NCI-H2196 (cell line): ENCODE measurements at regions not wholly inside any gene's neighbourhood (a gene's known extent, or its start where the extent isn't known, plus 50 kb on each side); places are given as distances from the start of the nearest gene placed in this dataset.

ENCODE experiments used
- DNase-seq: peaks from one replicate; lab custom pipeline; 2025; ENCODE audit not compliant: unreplicated experiment; lab: John Stamatoyannopoulos, UW

DNA sequence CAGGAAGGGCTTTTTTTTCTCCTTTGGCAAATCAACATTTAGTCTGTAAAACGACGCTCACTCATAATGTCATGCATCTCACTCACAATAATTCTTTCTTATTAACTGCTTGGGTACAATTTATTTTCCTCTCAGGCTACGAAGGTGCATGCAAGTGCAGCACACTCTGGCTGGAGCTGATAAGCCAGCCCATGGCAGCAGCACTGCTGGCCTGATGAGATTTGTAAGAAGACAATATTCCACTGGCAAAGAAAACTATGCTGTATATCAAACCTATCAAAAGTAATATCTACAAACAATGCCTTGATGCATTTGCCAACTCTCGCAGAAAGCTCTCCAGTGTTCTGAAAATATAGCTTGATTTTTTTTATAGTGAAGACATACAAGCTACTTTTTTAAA, 170.0 kb upstream of the PHF14 start:
- no peak for DNase-seq

DNA sequence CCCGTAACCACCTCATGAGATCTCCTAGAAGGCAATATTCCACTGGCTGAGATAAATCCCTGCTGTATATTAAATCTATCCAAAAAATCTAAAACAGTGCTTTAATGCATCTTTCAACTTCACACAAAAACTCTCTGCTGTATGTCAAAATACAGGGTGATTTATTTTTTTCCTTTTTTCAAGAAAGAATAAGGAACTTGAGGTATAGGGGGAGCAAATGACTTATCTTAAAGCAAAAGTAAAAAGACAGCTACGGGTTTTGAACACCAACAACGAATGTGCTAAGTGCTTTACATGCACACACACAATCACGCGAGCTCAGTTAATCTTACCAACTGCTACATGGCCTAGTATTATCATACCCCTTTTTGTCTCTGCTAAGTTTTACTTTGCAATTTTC, 168.9 kb upstream of the PHF14 start:
- DNase-seq, result no peak

DNA sequence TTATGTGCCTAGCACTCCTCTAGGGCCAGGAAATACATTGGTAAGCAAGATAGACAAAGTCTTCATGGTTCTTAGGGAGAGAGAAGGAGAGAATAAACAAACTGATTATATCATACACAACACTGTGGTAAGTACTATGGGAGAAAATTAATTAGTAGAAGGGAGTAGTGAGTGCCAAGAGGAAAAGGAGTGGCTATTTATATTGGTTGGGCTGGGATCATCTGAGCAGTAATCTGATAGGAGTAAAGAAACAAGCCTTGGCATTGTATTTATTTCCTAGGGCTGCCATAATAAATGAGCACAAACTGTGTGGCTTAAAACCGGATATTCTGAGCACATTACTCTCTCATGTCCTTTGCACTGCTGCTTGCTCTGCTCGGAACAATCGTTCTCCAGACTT, 158.1 kb upstream of the PHF14 start:
- DNase-seq, result no peak

DNA sequence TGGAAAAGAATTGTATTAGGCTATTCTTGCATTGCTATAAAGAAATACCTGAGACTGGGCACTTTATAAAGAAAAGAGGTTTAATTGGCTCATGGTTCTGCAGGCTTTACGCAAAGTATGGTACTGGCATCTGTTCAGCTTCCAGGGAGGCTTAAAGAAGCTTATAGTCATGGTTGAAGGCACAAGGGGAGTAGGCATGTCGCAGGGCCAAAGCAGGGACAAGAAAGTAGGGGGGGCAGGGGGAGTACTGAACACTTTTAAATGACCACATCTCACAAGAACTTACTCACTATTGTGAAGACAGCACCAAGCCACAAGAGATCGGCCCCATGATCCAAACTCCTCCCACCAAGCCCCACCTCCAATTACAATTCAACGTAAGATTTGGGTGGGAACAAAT, 152.5 kb upstream of the PHF14 start:
- DNase-seq, result no peak

DNA sequence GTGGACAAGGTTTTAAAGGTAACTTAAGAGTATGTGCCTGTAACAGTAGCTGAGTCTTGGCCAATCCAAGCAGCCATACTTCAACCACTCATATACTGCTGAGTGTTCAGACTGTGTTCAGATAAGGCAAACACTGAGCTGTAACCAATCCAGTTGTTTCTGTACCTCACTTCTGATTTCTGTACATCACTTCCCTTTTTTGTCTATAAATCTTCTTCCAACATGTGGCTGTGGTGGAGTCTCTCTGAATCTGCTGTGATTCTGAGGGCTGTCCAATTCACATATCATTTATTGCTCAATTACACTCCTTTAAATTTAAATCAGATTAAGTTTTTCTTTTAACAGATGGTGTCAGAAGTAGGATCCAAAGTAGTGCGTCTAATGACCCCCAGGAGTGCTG, 149.5 kb upstream of the PHF14 start:
- DNase-seq, result no peak

DNA sequence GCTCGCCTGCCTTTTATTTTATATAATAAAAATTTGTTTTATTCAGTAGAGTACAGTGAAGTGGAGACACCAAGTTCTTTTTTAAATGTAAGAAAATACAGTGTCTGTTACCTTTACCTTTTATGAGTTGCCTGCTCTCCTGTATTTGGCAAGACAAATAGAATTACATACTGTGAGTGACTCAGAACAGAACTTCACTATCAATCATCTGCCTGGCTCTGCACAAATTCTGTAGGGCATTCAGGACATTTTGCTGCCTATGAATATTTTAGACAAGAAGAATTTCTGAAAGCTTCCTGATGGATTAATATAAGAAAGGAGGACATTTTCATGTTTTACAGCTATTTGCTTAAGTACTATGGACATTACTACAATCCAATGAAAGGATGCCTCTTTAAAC, 135.4 kb upstream of the PHF14 start:
- no peak for DNase-seq

DNA sequence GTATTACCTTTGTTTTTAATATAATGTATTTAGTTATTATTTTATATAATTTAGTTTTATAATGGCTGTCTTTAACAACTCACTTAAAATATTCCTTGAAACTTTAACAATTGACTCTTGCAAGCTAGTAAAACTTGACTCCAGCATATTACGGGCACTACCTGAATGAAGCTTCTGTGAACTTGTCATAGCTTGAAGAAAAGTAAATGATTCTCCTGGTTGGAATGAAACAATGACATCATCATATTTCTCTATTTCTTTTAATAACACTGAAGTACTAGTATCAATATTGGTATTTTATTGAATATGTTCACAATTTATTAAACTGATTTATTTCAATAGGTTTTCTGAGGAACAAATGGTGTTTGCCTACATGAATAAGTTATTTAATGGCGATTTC, 128.4 kb upstream of the PHF14 start:
- DNase-seq, result no peak

DNA sequence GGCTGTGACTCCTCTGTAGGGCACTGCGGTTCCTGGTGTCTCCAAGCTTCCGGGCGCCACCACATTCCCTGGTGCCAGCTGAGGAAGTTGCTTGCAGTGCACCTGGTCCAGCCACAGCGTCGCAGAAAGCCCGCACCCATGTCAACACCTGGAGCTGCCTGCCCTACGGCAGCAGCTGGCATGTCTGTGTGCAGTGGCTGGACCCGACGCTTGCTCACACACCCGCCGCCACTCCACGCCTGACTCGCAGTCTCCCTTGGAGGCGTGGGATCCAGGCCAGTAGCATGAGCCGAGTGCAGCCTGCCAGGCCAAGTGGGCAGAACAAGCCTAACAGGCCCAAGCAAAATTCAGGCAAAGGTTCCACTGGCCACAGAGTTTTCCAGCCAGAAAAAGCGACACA, 118.1 kb upstream of the PHF14 start:
- no peak for DNase-seq

DNA sequence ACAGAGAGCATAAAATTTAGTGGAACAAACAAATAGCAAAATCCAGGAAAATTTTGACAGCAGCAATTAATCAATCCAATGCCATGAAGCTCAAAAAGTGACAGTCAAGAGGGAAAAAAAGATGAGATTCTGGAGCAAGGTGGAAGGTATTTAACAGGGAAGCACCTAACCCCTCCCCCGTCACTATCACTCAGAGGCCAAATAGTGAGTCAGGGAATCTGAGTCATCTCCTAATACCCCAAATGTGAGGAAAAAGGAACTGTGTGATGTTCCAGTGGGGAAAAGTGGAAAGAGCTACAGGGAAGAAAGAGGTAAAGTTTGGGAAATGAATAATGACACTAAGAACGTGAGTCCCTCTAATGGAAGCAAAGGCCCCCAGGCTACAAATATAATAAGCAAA, 113.2 kb upstream of the PHF14 start:
- DNase-seq, result no peak

DNA sequence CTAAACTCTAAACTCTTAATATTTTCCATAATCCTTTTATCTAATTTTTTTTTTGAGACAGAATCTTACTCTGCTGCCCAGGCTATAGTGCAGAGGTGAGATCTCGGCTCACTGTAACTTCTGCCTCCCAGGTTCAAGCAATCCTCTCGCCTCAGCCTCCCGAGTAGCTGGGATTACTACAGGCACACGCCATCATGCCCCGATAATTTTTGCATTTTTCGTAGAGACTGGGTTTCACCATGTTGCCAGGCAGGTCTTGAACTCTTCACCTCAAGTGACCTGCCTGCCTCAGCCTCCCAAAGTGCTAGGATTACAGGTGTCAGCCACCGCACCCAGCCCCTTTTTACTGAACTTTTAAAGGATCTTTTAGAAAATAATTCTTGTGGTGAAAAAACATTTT, 110.2 kb upstream of the PHF14 start:
- no peak for DNase-seq

DNA sequence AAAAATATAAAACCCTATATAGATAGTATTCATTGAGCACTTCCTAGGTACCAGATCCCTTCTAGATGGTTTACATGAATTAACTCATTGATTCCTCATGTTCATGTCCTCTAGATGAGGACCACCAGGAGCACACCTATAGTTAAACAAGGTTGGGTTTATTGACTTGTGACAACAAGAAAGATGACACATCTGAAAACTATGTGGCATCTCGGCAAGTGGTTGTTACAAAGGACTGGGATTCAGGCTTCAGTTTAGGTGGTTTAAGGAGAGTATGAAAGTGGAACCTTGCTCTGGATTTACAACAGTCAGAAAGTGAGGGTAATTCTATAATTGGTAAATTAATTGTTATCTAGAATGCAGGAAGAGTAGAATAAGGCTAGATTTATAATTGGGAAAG, 99.0 kb upstream of the PHF14 start:
- no peak for DNase-seq

DNA sequence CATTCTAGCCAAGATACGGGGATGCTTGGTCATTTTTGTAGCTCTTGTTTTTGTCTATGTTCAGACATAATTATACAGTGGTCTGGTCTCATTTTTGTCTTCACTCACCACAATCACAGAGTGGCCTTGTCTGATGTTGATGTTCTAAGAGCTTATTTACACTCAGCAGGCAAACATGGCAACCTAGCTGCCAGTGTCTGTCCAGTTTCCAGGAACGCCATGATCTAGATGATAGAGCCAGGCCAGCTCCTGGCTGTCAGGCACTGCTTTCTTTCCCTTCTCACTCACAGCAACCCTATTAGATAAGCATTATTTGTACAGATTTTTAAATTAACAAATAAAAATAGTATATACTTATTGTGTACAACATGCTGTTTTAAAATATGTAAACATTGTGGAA, 98.6 kb upstream of the PHF14 start:
- no peak for DNase-seq

DNA sequence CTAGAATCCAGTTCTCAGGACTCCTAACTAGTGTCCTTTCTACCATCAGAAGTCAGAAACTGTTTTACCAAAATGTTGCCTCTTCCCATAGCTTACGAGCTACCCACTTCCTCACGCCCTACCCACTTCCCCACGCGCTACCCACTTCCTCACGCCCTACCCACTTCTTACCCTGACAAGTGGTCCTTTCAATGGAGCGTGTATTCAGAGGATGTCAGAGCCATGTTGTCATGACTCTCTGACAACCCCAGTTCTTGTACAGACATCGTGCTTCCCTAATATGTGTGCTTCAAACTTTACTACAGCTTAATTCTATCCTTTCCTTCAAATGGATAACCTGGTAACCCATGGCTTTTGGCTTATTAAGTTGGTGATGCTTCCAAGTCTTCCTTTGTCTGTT, 84.8 kb upstream of the PHF14 start:
- no peak for DNase-seq

DNA sequence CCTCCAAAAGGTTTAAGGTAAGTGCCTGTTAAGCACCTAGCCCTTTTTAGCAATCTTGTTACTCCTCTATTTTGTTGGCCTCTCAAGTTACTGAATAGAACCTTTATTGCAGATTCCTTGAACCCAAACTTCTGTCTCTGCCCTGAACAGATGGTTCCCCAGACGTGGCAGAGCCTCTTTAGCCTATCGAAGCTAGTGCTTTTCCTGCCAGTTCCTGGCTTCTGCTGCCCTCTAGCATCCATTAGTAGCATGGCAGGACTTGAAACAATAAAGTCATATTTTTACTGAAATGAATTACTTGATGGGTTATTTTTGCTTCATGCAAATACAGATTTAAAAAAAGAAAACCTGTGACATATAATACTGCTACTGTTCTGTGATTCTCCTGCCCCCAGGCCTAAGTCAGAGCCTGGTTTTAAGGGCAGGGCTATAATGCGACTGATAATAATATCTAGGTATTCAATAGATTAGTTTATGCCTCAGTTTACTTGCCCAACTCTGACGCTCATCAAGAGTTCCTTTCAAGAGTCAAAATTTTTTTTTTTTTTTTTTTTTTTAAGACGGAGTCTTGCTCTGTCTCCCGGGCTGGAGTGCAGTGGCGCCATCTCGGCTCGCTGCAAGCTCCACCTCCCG, 84.3 kb upstream of the PHF14 start:
- DNase-seq, result peak; percentile 42

DNA sequence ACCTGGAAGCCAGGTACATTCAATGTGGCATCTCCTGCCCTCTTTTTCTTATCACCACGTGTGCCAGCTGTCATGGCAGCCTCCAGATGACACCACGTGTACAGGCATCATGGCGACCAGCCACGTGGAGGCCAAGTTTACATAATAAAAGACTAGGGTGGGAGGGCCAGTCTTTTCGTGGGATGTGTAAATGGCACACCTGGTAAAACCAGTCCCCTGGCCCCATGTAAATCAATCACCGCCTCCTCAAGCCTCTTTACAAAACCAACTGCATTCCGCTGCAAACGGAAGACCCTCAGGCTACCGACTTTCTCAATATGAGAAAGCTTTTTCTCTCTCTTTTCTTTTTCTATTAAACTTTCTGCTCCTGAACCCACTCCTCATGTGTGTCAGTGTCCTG, 65.1 kb upstream of the PHF14 start:
- DNase-seq, result no peak

DNA sequence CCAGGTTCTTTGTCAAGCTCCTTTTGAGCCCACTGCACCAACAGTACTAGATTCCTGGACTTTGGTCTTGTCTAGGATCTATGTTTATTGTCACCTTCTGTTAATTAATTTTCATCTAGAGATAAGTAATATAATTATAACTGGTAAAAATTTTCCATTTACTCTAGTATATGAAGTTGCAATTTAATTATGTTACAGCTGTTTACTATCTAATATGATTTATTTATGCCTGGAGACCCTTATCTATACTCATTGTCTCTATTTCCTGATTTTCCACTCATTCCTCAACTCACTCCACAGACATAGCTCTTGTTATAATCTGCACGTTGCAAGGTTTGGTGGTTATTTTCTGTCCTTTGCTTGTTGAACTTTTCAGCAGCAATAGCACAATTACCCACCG, 63.2 kb upstream of the PHF14 start:
- no peak for DNase-seq

DNA sequence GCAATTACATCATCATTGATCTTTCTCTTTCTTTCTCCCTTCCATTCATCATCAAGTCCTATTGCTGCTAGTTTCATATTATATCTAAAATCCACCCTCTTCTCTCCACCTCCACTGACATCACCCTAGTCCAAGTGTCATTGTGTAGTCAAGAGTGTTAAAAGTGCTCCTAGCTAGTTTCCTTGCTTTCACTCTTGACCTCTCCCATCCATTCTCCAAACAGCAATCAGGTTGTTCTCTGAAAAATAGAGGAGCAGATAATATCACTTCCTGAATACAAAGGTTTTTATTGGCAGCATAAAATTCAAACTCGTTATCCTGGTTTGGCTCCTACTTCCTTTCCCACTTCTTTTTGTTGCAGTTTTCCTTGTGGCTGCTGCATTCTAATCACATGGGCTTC, 61.6 kb upstream of the PHF14 start:
- no peak for DNase-seq

DNA sequence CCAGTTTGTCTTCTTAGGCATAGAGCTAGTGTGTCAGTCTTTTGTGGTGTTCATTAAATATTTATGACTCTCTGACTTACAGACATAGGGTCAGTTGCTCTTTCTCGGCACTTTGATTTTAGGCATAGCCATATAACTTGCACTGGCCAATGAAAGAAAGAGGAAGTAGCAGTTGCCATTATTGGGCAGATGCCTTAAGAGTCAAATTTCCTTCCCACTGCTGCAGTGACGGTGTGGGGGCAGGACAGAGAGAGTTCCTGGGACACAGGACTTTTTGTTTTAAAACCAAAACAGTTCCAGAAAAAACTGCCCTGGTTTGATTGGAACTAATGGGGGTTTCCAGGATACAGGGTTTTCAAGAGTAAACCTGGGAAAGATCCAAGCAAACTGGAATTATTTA, 60.2 kb upstream of the PHF14 start:
- DNase-seq, result no peak

DNA sequence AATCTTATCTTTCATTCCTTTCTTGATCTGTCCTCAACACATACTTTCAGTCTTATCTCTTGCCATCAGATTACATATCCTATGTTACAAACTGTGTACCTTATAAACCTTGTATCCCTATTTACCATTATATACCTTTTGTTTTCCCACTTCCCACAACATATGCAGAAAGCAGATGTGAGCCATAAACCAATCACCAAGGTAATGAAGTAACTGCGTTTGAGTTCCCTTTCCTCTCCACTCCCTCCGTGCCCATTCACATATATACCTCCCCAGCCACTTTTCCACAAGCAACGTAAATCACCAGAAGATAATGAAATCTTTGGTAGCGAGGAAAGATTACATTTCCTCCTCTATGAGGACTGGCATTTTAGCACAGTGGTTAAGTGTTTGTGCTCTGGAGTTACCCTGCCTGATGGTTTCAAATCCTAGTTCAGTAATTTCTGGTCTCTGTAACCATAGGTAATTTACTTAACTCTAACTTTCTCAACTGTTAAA, 55.5 kb upstream of the PHF14 start:
- no peak for DNase-seq

DNA sequence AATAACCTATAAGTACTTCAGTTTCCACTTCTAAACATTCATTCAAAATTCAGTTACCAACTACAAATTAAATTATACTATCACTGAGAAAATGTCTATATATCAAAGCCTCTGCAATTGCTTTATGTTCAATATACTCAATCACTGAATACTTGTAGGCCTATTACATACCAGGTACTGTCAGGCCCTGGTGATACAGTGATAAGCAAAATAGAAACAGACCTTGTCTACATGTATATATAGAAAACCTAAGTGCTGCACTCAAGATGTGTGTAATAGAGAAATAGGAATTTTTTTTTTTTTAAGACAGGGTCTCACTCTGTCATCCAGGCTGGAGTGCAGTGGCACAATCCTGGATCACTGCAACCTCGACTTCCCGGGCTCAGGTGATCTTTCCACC, 53.7 kb upstream of the PHF14 start:
- DNase-seq, result no peak
